Right atrium auricular region (tissue), 2 donors: ENCODE measurements at regions not wholly inside any gene's neighbourhood (a gene's known extent, or its start where the extent isn't known, plus 50 kb on each side); places are given as distances from the start of the nearest gene placed in this dataset.

ENCODE experiments used
- DNase-seq: peaks from one replicate; pipeline ENCODE4 v3.0.0-alpha.2; 2019; ENCODE audit warnings: low spot score
- H3K27ac ChIP-seq, 2 donors: fragments of 200-600 bp; sonication (generic); 1 replicate in 1 of 2; 2 replicates in 1 of 2; pipeline ENCODE4 v1.5.1; 2016 to 2019
- H3K27me3 ChIP-seq, 2 donors: fragments of 200-600 bp; sonication (generic); one replicate each; pipeline versions ENCODE4 v1.5.1 to v1.6.0; 2017 to 2019
- H3K36me3 ChIP-seq: fragments of 200-600 bp; sonication (generic); one replicate; pipeline ENCODE4 v1.5.1; 2016
- H3K4me1 ChIP-seq, 2 donors: fragments of 200-600 bp; sonication (generic); one replicate each; pipeline versions ENCODE4 v1.5.1 to v1.6.0; 2017 to 2019
- H3K4me3 ChIP-seq, 2 donors: fragments of 200-600 bp; sonication (generic); 1 replicate in 1 of 2; 2 replicates in 1 of 2; pipeline ENCODE4 v1.5.1; 2017 to 2019; ENCODE audit warnings: mild to moderate bottlenecking in 1 of 2, moderate library complexity in 1 of 2
- H3K9me3 ChIP-seq, 2 donors: fragments of 200-600 bp; sonication (generic); one replicate each; pipeline ENCODE4 v1.5.1; 2019
- TF ChIP-seq, protein P1 (sequence below), 2 donors: fragments of 200-600 bp; sonication (generic); IDR thresholded peaks; one replicate each; pipeline ENCODE4 v1.5.1; 2019; ENCODE audit warnings: antibody characterized with exemption in 2 of 2

DNA sequence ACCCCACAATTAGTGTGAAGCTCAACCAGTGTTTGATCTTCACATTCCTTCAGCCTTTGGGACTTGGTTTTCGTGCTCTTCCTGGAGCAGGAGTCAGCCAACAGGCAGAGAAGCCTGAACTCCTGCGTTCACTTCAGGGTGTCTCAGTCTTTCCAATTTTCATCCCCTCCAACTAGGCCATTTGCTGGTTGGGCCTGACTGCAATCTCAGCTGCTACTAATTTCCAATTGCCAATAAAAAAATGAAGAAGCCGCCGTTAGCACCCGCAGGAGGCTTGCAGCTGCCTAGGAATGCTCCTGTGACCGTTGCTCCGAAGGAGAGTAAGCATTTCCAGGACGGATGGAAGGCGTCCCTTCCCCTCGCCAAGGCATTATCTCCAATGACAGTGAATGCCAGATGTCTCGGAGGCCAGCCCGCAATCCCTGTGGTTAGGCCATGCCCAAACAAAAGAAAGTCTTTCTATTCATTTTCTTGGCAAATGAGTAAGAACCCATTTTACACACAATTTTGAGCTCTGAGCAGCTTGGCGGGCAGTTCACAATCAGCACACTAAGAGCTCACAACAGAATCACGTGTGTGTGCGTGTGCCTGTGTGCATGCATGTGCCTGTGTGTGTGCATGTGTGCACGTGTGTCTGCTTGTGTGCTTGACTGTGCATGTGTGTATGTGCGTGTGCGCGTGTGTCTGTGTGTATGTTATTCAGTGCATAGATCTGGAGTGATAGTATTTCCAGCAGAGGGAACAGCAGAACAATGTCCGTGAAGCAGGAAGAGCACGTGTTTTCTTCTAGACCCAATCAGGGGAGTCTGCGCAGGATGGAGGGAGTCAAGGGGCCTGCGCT is 301.2 kb downstream of the SMOC2 start:
- TF ChIP-seq, protein P1, sequence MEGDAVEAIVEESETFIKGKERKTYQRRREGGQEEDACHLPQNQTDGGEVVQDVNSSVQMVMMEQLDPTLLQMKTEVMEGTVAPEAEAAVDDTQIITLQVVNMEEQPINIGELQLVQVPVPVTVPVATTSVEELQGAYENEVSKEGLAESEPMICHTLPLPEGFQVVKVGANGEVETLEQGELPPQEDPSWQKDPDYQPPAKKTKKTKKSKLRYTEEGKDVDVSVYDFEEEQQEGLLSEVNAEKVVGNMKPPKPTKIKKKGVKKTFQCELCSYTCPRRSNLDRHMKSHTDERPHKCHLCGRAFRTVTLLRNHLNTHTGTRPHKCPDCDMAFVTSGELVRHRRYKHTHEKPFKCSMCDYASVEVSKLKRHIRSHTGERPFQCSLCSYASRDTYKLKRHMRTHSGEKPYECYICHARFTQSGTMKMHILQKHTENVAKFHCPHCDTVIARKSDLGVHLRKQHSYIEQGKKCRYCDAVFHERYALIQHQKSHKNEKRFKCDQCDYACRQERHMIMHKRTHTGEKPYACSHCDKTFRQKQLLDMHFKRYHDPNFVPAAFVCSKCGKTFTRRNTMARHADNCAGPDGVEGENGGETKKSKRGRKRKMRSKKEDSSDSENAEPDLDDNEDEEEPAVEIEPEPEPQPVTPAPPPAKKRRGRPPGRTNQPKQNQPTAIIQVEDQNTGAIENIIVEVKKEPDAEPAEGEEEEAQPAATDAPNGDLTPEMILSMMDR (IDR thresholded peaks at IDR 0.05): no peak
- Histone ChIP-seq H3K27ac (no peak overlapping the region), H3K27me3 (no peaks in the 10 kb centered on the region), H3K9me3 (peaks cover 3 to 29% of the 10 kb centered on the region in 2 donors), H3K4me3 (no peak overlapping the region), H3K36me3 (no peaks in the 10 kb centered on the region), H3K4me1 (no peaks in the 10 kb centered on the region)
- DNase-seq: no peak

DNA sequence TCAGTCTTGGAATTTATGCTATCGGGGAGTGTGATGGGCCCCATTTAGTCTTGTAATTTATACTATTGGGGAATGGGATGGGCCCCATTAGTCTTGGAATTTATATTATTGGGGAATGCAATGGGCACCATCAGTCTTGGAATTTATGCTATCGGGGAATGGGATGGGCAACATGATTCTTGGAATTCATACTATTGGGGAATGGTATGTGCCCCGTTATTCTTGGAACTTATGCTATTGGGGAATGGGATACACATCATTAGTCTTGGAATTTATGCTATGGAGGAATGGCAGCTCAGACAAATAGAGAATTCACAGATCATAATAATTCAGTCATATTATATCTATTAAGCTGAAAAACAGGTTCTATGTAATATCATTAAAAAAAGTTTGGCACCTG is 300.3 kb downstream of the SMOC2 start:
- peaks cover 3 to 33% of the 10 kb centered on the region in 2 donors for H3K9me3 ChIP-seq
- DNase-seq: no peak
- no peak overlapping the region for H3K27ac ChIP-seq
- H3K27me3 ChIP-seq: no peaks in the 10 kb centered on the region
- H3K36me3 ChIP-seq: no peaks in the 10 kb centered on the region
- H3K4me1 ChIP-seq: no peaks in the 10 kb centered on the region
- TF ChIP-seq, protein P1 (IDR thresholded peaks at IDR 0.05): no peak
- H3K4me3 ChIP-seq: no peak overlapping the region

DNA sequence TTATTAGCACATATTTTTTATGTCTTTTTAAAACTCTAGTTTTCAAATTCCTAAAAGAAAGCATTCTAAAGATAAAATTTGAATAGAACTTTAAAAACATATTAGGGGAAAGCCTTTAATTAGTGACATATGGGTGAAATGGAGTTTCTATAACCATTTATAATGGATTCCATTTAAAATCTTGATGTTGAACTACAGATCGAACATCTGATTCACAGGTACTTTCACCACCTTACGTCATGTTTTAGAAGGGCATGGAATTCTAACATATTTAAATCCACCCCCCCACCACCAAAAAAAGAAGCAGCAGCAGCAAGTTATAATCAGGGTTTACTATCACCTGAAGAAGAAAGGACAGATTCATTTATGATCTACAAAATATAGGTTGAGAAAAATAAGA is 298.4 kb downstream of the SMOC2 start:
- Histone ChIP-seq H3K27ac (no peak overlapping the region), H3K9me3 (peaks cover 3 to 33% of the 10 kb centered on the region in 2 donors), H3K4me3 (no peak overlapping the region), H3K36me3 (no peaks in the 10 kb centered on the region), H3K4me1 (no peaks in the 10 kb centered on the region), H3K27me3 (no peaks in the 10 kb centered on the region)
- TF ChIP-seq, protein P1 (IDR thresholded peaks at IDR 0.05): no peak
- no peak for DNase-seq

DNA sequence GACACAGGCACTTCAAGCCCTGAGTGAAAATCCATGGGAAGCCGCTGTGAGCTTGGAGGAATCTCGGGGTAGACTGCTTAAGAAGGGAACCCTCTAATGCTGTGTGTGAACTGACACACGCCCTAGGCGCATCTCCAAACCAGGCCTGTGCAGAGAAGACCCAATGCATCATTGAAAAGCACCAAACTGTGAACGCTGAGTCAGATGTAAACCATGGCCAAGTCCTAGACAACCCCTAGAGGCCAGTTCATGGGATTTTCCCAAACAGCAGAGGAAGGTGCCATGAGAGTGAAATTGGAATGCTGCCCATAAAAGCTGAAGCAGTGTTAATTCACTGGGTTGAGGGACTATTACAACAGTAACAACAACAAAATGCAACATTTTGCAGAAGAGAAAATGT is 296.5 kb downstream of the SMOC2 start:
- no peak for DNase-seq
- no peaks in the 10 kb centered on the region for H3K27me3 ChIP-seq
- no peaks in the 10 kb centered on the region for H3K36me3 ChIP-seq
- TF ChIP-seq, protein P1 (IDR thresholded peaks at IDR 0.05): no peak
- peaks cover 3 to 33% of the 10 kb centered on the region in 2 donors for H3K9me3 ChIP-seq
- no peak overlapping the region for H3K27ac ChIP-seq
- H3K4me1 ChIP-seq: no peaks in the 10 kb centered on the region
- H3K4me3 ChIP-seq: no peak overlapping the region

DNA sequence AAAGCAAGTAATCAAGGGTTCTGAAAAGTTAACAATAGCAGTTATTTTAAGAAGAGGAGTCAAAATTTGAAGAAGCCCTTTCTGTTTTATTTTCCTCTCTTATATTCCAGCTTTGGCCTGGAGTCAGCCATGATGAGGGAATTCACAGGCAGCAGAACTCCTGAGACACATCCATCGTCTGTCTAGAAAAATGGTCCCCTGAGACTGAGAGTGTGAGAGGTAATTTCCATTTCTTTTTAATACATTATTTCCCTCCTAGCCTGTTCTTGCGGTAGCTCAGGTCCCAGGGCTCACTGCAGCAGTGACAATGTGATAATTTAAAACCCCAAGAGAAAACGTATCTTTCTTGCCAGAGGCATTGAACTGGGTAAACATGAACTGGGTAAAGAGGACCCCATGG is 296.0 kb downstream of the SMOC2 start:
- H3K27ac ChIP-seq: no peak overlapping the region
- DNase-seq: no peak

More for the DNA sequence above, 296.0 kb downstream of the SMOC2 start:
- Histone ChIP-seq H3K4me1 (no peaks in the 10 kb centered on the region), H3K36me3 (no peaks in the 10 kb centered on the region), H3K4me3 (no peak overlapping the region), H3K9me3 (peaks cover 3 to 33% of the 10 kb centered on the region in 2 donors), H3K27me3 (no peaks in the 10 kb centered on the region)
- TF ChIP-seq, protein P1 (IDR thresholded peaks at IDR 0.05): no peak
